ENCODE measurements at regions not wholly inside any gene's neighbourhood (a gene's known extent, or its start where the extent isn't known, plus 50 kb on each side); places are given as distances from the start of the nearest gene placed in this dataset.

GRCh38 chr11:10371926-10372641 lies 67.2 kb downstream of the ADM start:
- TF ChIP-seq, protein P1, sequence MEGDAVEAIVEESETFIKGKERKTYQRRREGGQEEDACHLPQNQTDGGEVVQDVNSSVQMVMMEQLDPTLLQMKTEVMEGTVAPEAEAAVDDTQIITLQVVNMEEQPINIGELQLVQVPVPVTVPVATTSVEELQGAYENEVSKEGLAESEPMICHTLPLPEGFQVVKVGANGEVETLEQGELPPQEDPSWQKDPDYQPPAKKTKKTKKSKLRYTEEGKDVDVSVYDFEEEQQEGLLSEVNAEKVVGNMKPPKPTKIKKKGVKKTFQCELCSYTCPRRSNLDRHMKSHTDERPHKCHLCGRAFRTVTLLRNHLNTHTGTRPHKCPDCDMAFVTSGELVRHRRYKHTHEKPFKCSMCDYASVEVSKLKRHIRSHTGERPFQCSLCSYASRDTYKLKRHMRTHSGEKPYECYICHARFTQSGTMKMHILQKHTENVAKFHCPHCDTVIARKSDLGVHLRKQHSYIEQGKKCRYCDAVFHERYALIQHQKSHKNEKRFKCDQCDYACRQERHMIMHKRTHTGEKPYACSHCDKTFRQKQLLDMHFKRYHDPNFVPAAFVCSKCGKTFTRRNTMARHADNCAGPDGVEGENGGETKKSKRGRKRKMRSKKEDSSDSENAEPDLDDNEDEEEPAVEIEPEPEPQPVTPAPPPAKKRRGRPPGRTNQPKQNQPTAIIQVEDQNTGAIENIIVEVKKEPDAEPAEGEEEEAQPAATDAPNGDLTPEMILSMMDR (IDR thresholded peaks at IDR 0.05; ENCODE audit: low read depth, low read length): no peak
- Histone ChIP-seq H3K9me3 (ENCODE audit: severe bottlenecking) (no peaks in the 10 kb centered on the region), H3K27me3 (ENCODE audit: insufficient read depth, low read depth, severe bottlenecking) (no peaks in the 10 kb centered on the region), H3K27ac (no peak overlapping the region), H3K36me3 (no peaks in the 10 kb centered on the region), H3K4me3 (ENCODE audit: low read depth, low read length) (no peak overlapping the region)
- no peak for DNase-seq

- TF ChIP-seq, protein P1 (IDR thresholded peaks at IDR 0.05; ENCODE audit: low read depth, low read length): no peak
- no peak for DNase-seq
Measured at GRCh38 chr11:10373340-10373739, 68.5 kb downstream of the ADM start.

DNA sequence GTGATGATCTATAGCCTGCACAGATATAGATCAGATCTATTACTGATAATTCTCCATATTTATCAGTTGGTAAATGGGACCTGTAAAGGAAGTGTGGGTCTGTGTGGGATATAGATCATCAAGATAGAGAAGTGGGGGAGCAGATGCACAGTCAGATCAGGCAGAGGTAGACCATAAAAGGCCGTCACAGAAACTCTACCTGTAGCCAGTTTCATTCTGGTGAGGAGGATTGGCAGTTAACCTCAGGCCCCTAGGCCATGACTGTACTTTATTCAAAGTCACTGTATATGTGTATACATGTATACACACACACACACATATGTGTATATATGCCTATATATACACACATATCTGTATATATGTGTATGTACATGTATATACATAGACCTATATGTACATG lies 69.1 kb downstream of the ADM start:
- Histone ChIP-seq H3K4me3 (ENCODE audit: low read depth, low read length) (no peak overlapping the region), H3K9me3 (ENCODE audit: severe bottlenecking) (no peaks in the 10 kb centered on the region), H3K36me3 (no peaks in the 10 kb centered on the region), H3K27ac (no peak overlapping the region), H3K27me3 (ENCODE audit: insufficient read depth, low read depth, severe bottlenecking) (no peaks in the 10 kb centered on the region)
- no peak for DNase-seq
- TF ChIP-seq, protein P1 (IDR thresholded peaks at IDR 0.05; ENCODE audit: low read depth, low read length): no peak

More at GRCh38 chr11:10373340-10373739, 68.5 kb downstream of the ADM start:
- Histone ChIP-seq H3K9me3 (ENCODE audit: severe bottlenecking) (no peaks in the 10 kb centered on the region), H3K4me3 (ENCODE audit: low read depth, low read length) (no peak overlapping the region), H3K27me3 (ENCODE audit: insufficient read depth, low read depth, severe bottlenecking) (no peaks in the 10 kb centered on the region), H3K27ac (no peak overlapping the region), H3K36me3 (no peaks in the 10 kb centered on the region)

DNA sequence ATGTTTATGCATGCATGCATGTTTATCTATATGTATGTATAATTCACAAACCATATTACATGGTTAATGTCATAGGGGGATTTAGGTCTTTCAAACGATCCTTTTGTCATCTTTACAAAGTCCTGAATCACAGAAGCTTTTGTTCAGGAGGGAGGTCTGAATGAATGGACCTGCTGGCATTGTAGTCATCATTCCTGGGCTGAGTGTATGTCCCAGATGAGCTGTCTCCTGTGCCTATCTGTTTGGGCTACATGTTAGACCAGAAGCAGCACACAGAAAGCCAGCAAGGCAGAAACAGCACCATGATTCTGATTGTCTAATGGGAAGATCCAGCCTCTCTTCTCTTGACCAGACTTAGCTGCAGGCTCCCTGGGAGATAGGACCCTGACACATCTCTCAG lies 69.5 kb downstream of the ADM start:
- DNase-seq: no peak
- Histone ChIP-seq H3K27me3 (ENCODE audit: insufficient read depth, low read depth, severe bottlenecking) (no peaks in the 10 kb centered on the region), H3K9me3 (ENCODE audit: severe bottlenecking) (no peaks in the 10 kb centered on the region), H3K36me3 (no peaks in the 10 kb centered on the region), H3K27ac (no peak overlapping the region), H3K4me3 (ENCODE audit: low read depth, low read length) (no peak overlapping the region)
- TF ChIP-seq, protein P1 (IDR thresholded peaks at IDR 0.05; ENCODE audit: low read depth, low read length): no peak

GRCh38 chr11:10375280-10375971 lies 70.6 kb downstream of the ADM start:
- no peak overlapping the region for H3K27ac ChIP-seq
- TF ChIP-seq, protein P1 (IDR thresholded peaks at IDR 0.05; ENCODE audit: low read depth, low read length): no peak
- DNase-seq: no peak

More at GRCh38 chr11:10375280-10375971, 70.6 kb downstream of the ADM start:
- Histone ChIP-seq H3K9me3 (ENCODE audit: severe bottlenecking) (no peaks in the 10 kb centered on the region), H3K27me3 (ENCODE audit: insufficient read depth, low read depth, severe bottlenecking) (no peaks in the 10 kb centered on the region), H3K36me3 (no peaks in the 10 kb centered on the region), H3K4me3 (ENCODE audit: low read depth, low read length) (no peak overlapping the region)
